C4-2B (cell line): ENCODE measurements at regions not wholly inside any gene's neighbourhood (a gene's known extent, or its start where the extent isn't known, plus 50 kb on each side); places are given as distances from the start of the nearest gene placed in this dataset.

ENCODE experiments used
- H3K27ac ChIP-seq: fragments of 450-650 bp; 2 replicates; pipeline ENCODE4 v1.5.1; 2017
- CTCF ChIP-seq: fragments of 450-650 bp; conservative IDR thresholded peaks from 2 replicates; pipeline ENCODE4 v1.5.1; 2017; ENCODE audit warnings: mild to moderate bottlenecking
- ZFX ChIP-seq: fragments of 450-650 bp; IDR thresholded peaks from 2 replicates; pipeline ENCODE4 v1.6.1; 2017

- H3K27ac ChIP-seq, result no peak overlapping the region
- TF ChIP-seq CTCF (no peak), ZFX (no peak)
Observed at GRCh38 chr13:72544042-72544441, 183.4 kb downstream of the MZT1 start.

GRCh38 chr13:72542241-72542640, 185.2 kb downstream of the MZT1 start:
- no peak for TF ChIP-seq CTCF
- TF ChIP-seq ZFX, result no peak

GRCh38 chr13:72541674-72542073, 185.8 kb downstream of the MZT1 start:
- no peak for TF ChIP-seq CTCF
- TF ChIP-seq ZFX, result no peak
- H3K27ac ChIP-seq, result no peak overlapping the region

More at GRCh38 chr13:72542241-72542640, 185.2 kb downstream of the MZT1 start:
- H3K27ac ChIP-seq, result no peak overlapping the region

GRCh38 chr13:72540881-72541280, 186.5 kb downstream of the MZT1 start:
- TF ChIP-seq CTCF (no peak), ZFX (no peak)
- H3K27ac ChIP-seq, result no peak overlapping the region

- no peak for TF ChIP-seq ZFX
- no peak for TF ChIP-seq CTCF
- no peak overlapping the region for H3K27ac ChIP-seq
Observed at GRCh38 chr13:72539925-72540324, 187.5 kb downstream of the MZT1 start.

GRCh38 chr13:72537782-72538181, 189.6 kb downstream of the MZT1 start:
- TF ChIP-seq CTCF, result no peak
- no peak for TF ChIP-seq ZFX
- no peak overlapping the region for H3K27ac ChIP-seq

- no peak for TF ChIP-seq ZFX
- TF ChIP-seq CTCF, result no peak
Observed at GRCh38 chr13:72537395-72537780, 190.0 kb downstream of the MZT1 start.

More at GRCh38 chr13:72537395-72537780, 190.0 kb downstream of the MZT1 start:
- no peak overlapping the region for H3K27ac ChIP-seq
